Activated CD4-positive, alpha-beta memory T cell treated with anti-CD3 and anti-CD28 coated beads, Interleukin-2, amount 10 ng/mL, durations not matched to agents 7 days and 5 days (primary cell): ENCODE measurements at regions not wholly inside any gene's neighbourhood (a gene's known extent, or its start where the extent isn't known, plus 50 kb on each side); places are given as distances from the start of the nearest gene placed in this dataset.

Experiments
- CTCF ChIA-PET: fragments of 350-600 bp; sonication (Branson Sonifier 250); formaldehyde crosslinking; loops from one replicate; lab custom pipeline; 2021; ENCODE audit warnings: antibody characterized with exemption, inconsistent platforms; lab: Charles Lee
- POLR2A ChIA-PET: fragments of 350-600 bp; sonication (Branson Sonifier 250); formaldehyde crosslinking; loops from one replicate; lab custom pipeline; 2021; ENCODE audit warnings: antibody characterized with exemption; lab: Charles Lee
- DNase-seq: peaks from one replicate; pipeline ENCODE4 v3.0.0-alpha.2; 2020
- H3K27ac Mint-ChIP-seq: one replicate; pipeline ENCODE4 v1.8.0; 2021; ENCODE audit warnings: mild to moderate bottlenecking, mixed read lengths
- H3K27me3 Mint-ChIP-seq: one replicate; pipeline ENCODE4 v1.8.0; 2021; ENCODE audit warnings: mixed read lengths
- H3K36me3 Mint-ChIP-seq: one replicate; pipeline ENCODE4 v1.8.0; 2021; ENCODE audit warnings: low read depth, mixed read lengths
- H3K4me1 Mint-ChIP-seq: one replicate; pipeline ENCODE4 v1.8.0; 2021; ENCODE audit warnings: mixed read lengths
- H3K4me3 Mint-ChIP-seq: one replicate; pipeline ENCODE4 v1.8.0; 2021; ENCODE audit warnings: mild to moderate bottlenecking, mixed read lengths
- H3K9me3 Mint-ChIP-seq: one replicate; pipeline ENCODE4 v1.8.0; 2021; ENCODE audit warnings: mixed read lengths

DNA sequence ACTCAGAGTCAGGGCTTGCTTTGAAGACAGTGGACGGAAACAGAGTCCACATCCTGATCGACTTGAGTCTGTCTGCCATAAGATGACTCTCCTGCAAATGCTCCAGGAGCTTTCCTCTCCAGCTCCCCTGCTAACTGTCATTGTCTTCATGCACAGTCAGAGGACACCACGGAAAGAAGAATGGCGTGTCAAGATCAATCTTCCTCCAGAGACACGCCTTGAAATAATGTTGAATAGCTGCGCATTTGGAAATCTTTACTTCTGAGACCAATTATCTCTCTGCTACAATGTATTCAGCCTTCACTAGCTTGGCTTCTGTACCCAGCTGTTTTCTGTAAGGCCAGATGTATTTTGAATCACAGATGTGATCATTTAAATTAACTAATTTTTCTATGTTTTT lies 457.2 kb downstream of the CDH2 start:
- ChIA-PET CTCF (no interaction called here), POLR2A (no interaction called here)
- H3K36me3 Mint-ChIP-seq: no peaks in the 10 kb centered on the region

DNA sequence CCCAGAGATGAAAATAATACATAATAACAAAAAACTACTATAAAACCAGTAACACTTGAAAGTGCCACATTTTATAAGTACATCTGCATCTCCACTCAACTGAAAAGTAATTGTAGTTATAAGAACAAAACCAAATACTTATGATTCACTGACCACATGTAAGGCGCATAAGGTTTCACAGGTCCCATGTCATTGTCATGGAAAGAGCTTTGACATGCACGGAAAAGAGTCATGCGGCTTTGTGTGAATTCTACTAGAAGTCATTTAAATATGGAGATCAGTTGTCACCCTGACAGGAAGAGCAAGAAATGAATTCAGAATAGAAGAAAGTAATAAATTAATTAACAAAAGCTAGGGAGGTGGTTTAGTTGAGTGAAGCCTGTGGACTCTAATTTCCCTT lies 459.1 kb downstream of the CDH2 start:
- POLR2A ChIA-PET: no interaction called here
- peaks cover 15% of the 10 kb centered on the region for H3K9me3 Mint-ChIP-seq
- H3K27ac Mint-ChIP-seq: no peak overlapping the region
- no peaks in the 10 kb centered on the region for H3K4me1 Mint-ChIP-seq
- no peak overlapping the region for H3K4me3 Mint-ChIP-seq
- no peak for DNase-seq
- no peaks in the 10 kb centered on the region for H3K36me3 Mint-ChIP-seq
- CTCF ChIA-PET: no interaction called here
- no peaks in the 10 kb centered on the region for H3K27me3 Mint-ChIP-seq

More for the DNA sequence above, 457.2 kb downstream of the CDH2 start:
- Mint-ChIP-seq H3K9me3 (peaks cover 15% of the 10 kb centered on the region), H3K27ac (no peak overlapping the region), H3K4me1 (no peaks in the 10 kb centered on the region), H3K27me3 (no peaks in the 10 kb centered on the region), H3K4me3 (no peak overlapping the region)
- no peak for DNase-seq

DNA sequence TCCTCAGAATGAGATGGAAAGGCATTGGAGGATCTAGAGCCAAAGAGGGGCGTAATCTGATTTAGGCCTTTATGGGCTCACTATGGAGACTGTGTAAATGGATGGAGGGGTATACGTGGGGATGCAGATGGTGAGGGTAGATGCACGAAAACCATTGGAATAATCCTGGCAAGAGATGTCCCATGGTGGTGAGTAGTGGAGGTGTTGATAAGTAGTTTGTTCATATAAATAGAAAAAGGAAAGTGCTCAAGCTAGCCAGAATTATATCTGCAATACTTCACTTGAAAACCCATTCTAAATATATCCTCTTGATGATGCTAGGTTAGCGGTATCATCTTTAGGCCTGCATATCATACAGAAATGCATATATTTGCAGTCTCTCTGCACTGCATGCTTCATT lies 459.7 kb downstream of the CDH2 start:
- H3K4me3 Mint-ChIP-seq: no peak overlapping the region
- H3K36me3 Mint-ChIP-seq: no peaks in the 10 kb centered on the region
- H3K27ac Mint-ChIP-seq: no peak overlapping the region
- no peaks in the 10 kb centered on the region for H3K4me1 Mint-ChIP-seq
- ChIA-PET POLR2A (no interaction called here), CTCF (no interaction called here)
- H3K27me3 Mint-ChIP-seq: no peaks in the 10 kb centered on the region
- peaks cover 15% of the 10 kb centered on the region for H3K9me3 Mint-ChIP-seq
- no peak for DNase-seq

DNA sequence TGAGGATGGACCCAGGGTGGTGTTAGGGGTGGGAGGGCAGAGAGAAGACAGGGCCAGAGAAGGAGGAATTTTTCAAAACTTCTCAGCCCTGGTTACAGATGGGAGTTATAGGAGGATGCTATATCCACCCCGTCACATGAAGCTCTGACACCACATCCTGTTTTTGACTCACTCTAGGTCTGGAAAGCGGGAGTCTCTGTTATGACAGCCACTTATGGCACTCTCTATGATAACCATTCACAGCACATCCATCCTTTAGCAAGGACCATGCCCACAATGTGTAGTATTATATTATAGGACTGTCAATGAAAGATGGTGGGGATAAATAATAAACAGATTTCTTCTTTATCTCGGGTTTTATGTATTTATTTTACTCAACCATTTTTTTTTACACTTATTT lies 461.2 kb downstream of the CDH2 start:
- no peak for DNase-seq
- POLR2A ChIA-PET: no interaction called here
- no peaks in the 10 kb centered on the region for H3K4me1 Mint-ChIP-seq
- no peaks in the 10 kb centered on the region for H3K27me3 Mint-ChIP-seq
- H3K36me3 Mint-ChIP-seq: no peaks in the 10 kb centered on the region
- H3K27ac Mint-ChIP-seq: no peak overlapping the region
- no peak overlapping the region for H3K4me3 Mint-ChIP-seq
- H3K9me3 Mint-ChIP-seq: peaks cover 15% of the 10 kb centered on the region
- CTCF ChIA-PET: no interaction called here

DNA sequence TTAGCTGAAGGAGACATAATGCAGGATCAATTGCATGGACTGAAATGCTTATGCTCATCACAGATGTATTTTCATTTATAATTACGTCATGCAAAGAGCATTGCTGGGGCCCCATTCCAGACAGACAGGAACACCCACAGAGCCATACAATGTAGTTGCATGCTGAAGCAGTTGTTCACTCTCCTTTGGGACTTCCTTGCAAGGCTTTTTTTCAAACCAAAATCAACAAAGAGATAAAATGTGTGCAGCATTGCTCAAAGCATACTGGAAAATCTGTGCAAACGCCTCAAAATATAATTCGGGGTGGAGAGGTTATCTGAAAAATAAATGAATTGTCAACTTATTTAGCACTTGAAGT lies 463.2 kb downstream of the CDH2 start:
- H3K27me3 Mint-ChIP-seq: no peaks in the 10 kb centered on the region
- H3K4me1 Mint-ChIP-seq: no peaks in the 10 kb centered on the region
- DNase-seq: no peak
- H3K9me3 Mint-ChIP-seq: peaks cover 12% of the 10 kb centered on the region
- no peak overlapping the region for H3K27ac Mint-ChIP-seq
- no peak overlapping the region for H3K4me3 Mint-ChIP-seq
- ChIA-PET CTCF (no interaction called here), POLR2A (no interaction called here)
- no peaks in the 10 kb centered on the region for H3K36me3 Mint-ChIP-seq

DNA sequence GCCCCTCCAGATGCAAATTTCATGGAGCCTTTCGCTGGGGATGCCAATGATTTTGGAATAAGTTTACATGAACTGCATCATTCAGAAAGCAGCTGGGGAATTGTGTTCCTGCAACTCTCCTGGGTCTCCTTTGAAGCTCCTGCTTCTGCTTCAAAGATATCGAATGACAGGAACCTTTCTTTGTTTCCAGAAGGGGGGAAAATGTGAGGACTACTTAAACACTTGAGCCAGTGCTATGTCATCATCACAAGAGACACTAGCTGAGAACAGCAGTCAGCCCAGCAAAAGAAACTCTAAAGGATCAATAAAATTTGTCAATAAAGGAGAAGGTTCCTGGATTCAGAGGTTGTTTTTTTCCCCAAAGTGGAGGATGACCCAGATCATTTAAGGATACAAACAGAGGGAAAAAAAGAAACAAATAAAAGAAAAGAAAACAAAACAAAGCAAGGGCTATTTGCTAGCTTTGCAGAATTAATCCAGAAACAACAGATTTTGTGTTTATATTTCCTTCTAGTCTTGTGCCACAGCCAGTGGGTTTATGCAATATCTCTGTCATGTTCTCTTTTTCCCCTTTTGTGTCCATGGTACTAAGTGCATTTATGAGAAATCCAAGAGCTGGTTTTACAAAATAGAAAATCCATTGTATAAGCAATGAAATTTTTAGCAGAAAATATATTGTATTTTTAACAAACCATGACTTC lies 463.7 kb downstream of the CDH2 start:
- POLR2A ChIA-PET: no interaction called here
- CTCF ChIA-PET: no interaction called here
- peaks cover 12% of the 10 kb centered on the region for H3K9me3 Mint-ChIP-seq
- no peak for DNase-seq
- no peak overlapping the region for H3K27ac Mint-ChIP-seq
- H3K4me3 Mint-ChIP-seq: no peak overlapping the region
- no peaks in the 10 kb centered on the region for H3K36me3 Mint-ChIP-seq
- no peaks in the 10 kb centered on the region for H3K27me3 Mint-ChIP-seq
- H3K4me1 Mint-ChIP-seq: no peaks in the 10 kb centered on the region

DNA sequence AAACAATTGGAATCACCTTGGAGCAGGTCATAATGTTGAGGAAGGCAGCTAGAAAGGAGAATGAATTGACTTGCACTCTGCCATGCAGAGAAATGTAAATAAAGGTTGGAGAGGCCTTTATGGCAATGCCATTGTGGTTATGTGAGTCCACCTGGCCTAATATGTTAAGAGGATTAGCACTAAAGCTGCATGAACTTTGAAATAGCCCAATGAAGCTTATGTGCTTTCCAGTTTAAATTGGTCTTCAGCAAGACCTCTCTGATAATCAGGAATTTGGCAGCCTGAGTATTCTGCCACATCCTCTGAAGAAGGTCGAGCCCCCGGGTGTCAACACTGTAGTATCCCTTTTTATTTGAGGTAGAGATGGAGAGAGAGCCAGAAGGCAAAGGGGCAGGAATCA lies 464.9 kb downstream of the CDH2 start:
- H3K27ac Mint-ChIP-seq: no peak overlapping the region
- ChIA-PET POLR2A (no interaction called here), CTCF (no interaction called here)
- H3K4me1 Mint-ChIP-seq: no peaks in the 10 kb centered on the region
- peaks cover 11% of the 10 kb centered on the region for H3K9me3 Mint-ChIP-seq
- no peaks in the 10 kb centered on the region for H3K27me3 Mint-ChIP-seq
- DNase-seq: no peak
- H3K36me3 Mint-ChIP-seq: no peaks in the 10 kb centered on the region
- H3K4me3 Mint-ChIP-seq: no peak overlapping the region

DNA sequence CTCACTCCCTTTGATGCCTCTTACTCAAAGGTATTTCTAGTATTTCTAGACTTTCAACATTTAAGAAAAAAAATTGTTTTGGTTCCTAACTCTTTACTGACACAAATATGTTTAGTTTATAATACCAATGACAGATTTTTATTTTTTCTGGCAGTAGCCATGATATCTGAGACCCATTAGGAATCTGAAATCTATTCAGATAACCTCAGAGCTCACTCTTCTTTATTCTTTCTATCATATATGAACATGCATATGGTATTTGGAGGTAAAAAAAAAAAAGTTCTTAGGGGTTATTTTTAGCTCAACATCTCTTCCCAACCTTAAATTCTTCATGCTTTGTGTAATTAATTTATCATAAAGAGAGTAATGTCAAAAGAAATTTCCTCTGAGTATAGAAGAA lies 465.5 kb downstream of the CDH2 start:
- Mint-ChIP-seq H3K9me3 (peaks cover 7% of the 10 kb centered on the region), H3K27me3 (no peaks in the 10 kb centered on the region), H3K27ac (no peak overlapping the region), H3K4me3 (no peak overlapping the region), H3K4me1 (no peaks in the 10 kb centered on the region), H3K36me3 (no peaks in the 10 kb centered on the region)
- no peak for DNase-seq
- POLR2A ChIA-PET: no interaction called here
- CTCF ChIA-PET: no interaction called here

DNA sequence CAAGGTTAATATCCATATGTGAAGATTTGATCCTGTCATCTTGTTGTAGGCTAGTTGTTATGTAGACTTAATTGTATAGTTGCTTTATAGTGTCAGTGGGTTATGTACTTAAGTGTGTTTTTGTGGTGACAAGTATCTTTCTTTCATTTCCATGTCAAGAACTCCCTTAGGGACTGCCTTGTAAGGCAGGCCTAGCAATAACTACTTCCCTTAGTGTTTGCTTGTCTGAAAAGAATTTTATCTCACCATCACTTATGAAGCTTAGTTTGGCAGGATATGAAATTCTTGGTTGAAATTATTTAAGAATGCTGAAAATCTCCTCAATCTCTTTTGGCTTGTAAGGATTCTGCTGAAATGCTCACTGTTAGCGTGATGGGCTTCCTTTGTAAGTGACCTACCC lies 467.6 kb downstream of the CDH2 start:
- Mint-ChIP-seq H3K36me3 (no peaks in the 10 kb centered on the region), H3K4me3 (no peak overlapping the region), H3K4me1 (no peaks in the 10 kb centered on the region), H3K27ac (no peak overlapping the region), H3K27me3 (no peaks in the 10 kb centered on the region), H3K9me3 (peaks cover 4% of the 10 kb centered on the region)
- ChIA-PET CTCF (no interaction called here), POLR2A (no interaction called here)
- DNase-seq: no peak

DNA sequence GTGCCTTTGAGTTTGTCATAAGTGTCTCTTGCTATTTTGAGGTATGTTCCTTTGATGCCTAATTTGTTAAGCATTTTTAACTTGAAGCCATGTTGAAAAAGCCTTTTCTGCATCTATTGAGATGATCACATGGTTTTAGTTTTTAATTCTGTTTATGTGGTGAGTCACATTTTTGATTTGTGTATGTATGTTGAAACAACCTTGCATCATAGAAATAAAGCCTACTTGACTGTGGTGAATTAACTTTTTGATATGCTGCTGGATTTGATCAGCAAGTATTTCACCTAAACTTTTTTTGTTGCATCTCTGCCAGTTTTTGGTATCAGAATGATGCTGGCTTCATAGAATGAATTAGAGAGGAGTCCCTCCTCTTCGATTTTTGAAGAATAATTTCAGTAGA lies 469.7 kb downstream of the CDH2 start:
- no peak overlapping the region for H3K4me3 Mint-ChIP-seq
- H3K27ac Mint-ChIP-seq: no peak overlapping the region
- ChIA-PET POLR2A (no interaction called here), CTCF (no interaction called here)
- no peaks in the 10 kb centered on the region for H3K4me1 Mint-ChIP-seq
- H3K9me3 Mint-ChIP-seq: peaks cover 8% of the 10 kb centered on the region
- H3K27me3 Mint-ChIP-seq: no peaks in the 10 kb centered on the region
- no peaks in the 10 kb centered on the region for H3K36me3 Mint-ChIP-seq
- no peak for DNase-seq

DNA sequence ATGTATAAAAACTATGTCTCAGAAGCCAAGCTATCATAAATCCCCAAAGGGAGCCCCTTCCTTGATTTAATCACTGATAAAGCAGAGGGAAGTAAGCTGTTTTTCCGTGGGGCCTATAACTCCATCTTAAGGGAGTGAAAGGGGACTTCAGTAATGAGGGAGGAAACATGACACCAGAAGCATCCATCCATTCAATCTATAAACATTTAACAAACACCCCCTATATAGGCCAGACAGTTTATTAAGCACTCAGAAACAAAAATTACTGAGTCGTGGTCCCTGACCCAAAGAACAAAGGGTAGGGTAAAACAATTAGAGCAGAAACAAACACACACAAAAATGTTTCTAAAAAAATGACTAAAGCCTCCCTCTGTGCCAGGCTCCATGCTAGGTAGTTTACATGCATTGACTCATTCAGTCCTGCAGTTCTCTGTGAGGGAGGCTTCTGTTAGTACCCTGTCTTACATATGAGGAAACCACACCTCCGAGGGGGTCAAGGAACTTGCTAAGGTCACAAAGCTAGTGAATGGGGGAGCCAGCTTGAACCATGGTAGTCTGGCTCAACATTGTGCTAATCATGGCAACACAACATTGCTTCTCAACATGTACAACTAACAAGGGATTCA lies 472.1 kb downstream of the CDH2 start:
- Mint-ChIP-seq H3K27ac (no peak overlapping the region), H3K4me3 (no peak overlapping the region), H3K9me3 (peaks cover 13% of the 10 kb centered on the region), H3K4me1 (no peaks in the 10 kb centered on the region), H3K27me3 (no peaks in the 10 kb centered on the region), H3K36me3 (no peaks in the 10 kb centered on the region)
- DNase-seq: no peak
- ChIA-PET CTCF (no interaction called here), POLR2A (no interaction called here)

DNA sequence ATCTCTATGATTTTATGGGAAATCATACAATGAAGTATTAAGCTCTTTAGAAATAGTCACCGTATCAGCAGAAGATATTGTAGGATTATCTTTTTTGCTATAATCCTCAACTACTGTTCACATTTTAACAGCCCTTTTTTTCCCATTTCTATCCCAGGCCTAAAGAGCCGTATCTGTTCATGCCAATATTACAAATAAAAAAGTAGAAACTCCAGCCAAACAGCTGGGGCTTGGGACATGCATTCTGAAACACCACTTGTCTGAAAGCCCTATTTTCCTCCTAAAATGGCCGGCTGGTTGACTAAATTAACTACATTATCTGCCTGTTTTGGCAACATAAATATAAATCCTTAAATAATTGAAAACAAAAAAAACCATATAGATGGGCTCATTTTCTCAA lies 477.8 kb downstream of the CDH2 start:
- ChIA-PET POLR2A (no interaction called here), CTCF (no interaction called here)
- Mint-ChIP-seq H3K27ac (no peak overlapping the region), H3K27me3 (no peaks in the 10 kb centered on the region), H3K4me1 (no peaks in the 10 kb centered on the region), H3K36me3 (no peaks in the 10 kb centered on the region), H3K9me3 (peaks cover 17% of the 10 kb centered on the region), H3K4me3 (no peak overlapping the region)
- DNase-seq: no peak

DNA sequence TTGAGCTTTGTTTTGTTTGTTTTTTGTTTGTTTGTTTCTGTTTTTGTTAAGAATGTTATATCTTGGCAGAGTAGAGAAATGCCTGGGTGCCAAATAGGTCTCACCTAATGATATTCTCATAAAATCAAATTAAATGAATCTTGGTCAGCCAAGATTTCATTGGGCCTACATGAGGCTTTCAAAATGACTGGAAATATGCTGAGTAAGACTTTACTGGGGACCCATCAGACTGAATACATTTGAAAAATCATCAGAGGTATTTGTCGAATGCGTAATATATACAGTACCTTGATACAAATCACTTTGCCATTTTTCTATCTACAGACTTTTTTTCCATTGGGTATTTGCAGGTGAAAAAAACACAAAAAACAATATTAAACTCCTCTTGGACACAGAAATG lies 480.8 kb downstream of the CDH2 start:
- DNase-seq: no peak
- Mint-ChIP-seq H3K4me1 (no peaks in the 10 kb centered on the region), H3K36me3 (no peaks in the 10 kb centered on the region), H3K27me3 (no peaks in the 10 kb centered on the region), H3K27ac (no peak overlapping the region), H3K4me3 (no peak overlapping the region), H3K9me3 (peaks cover 10% of the 10 kb centered on the region)
- ChIA-PET POLR2A (no interaction called here), CTCF (no interaction called here)

DNA sequence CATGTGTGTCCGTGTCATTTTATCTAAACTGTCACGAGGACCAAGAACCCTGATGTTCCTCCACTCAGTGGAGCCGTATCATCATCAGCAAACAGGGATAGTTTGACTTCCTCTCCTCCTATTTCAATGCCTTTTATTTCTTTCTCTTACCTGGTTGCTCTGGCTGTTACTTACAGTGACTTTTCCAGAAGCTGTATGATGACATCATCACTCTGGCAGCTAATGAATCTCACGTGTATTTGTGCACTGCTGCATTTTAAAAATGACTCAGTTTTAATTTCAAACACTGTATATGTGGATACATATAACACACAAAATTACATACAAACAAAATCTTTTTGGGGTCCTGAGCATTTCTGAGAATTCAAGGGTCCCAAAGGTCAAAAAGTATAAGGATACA lies 481.4 kb downstream of the CDH2 start:
- CTCF ChIA-PET: no interaction called here
- Mint-ChIP-seq H3K27me3 (no peaks in the 10 kb centered on the region), H3K4me3 (no peak overlapping the region), H3K36me3 (no peaks in the 10 kb centered on the region), H3K27ac (no peak overlapping the region), H3K4me1 (no peaks in the 10 kb centered on the region), H3K9me3 (peaks cover 9% of the 10 kb centered on the region)
- DNase-seq: no peak
- POLR2A ChIA-PET: no interaction called here
